ENCODE measurements at regions not wholly inside any gene's neighbourhood (a gene's known extent, or its start where the extent isn't known, plus 50 kb on each side); places are given as distances from the start of the nearest gene placed in this dataset.

DNA sequence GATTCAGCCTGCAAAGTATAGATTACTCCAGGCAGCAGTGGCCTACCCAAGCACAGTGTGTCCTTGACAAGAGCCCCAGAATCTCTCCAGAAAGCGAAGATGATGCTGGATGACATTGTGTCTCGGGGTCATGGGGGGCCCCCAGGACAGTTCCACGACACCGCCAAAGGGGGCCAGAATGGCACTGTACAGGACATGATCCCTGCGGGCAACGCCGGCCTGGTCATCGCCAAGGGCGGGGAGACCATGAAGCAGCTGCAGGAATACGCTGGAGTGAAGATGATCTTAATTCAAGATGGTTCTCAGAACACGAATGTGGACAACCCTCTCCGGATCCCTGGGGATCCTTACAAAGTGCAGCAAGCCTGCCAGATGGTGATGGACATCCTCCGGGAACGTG, 107.0 kb upstream of the MTAP start:
- TF ChIP-seq, protein P1, sequence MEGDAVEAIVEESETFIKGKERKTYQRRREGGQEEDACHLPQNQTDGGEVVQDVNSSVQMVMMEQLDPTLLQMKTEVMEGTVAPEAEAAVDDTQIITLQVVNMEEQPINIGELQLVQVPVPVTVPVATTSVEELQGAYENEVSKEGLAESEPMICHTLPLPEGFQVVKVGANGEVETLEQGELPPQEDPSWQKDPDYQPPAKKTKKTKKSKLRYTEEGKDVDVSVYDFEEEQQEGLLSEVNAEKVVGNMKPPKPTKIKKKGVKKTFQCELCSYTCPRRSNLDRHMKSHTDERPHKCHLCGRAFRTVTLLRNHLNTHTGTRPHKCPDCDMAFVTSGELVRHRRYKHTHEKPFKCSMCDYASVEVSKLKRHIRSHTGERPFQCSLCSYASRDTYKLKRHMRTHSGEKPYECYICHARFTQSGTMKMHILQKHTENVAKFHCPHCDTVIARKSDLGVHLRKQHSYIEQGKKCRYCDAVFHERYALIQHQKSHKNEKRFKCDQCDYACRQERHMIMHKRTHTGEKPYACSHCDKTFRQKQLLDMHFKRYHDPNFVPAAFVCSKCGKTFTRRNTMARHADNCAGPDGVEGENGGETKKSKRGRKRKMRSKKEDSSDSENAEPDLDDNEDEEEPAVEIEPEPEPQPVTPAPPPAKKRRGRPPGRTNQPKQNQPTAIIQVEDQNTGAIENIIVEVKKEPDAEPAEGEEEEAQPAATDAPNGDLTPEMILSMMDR (IDR thresholded peaks at IDR 0.05 in 8 of 11, conservative IDR thresholded peaks at IDR 0.05 in 3 of 11) = no peak
- no peak for TF ChIP-seq POLR2A (IDR thresholded peaks at IDR 0.05)
